ENCODE measurements at regions not wholly inside any gene's neighbourhood (a gene's known extent, or its start where the extent isn't known, plus 50 kb on each side); places are given as distances from the start of the nearest gene placed in this dataset.

DNA sequence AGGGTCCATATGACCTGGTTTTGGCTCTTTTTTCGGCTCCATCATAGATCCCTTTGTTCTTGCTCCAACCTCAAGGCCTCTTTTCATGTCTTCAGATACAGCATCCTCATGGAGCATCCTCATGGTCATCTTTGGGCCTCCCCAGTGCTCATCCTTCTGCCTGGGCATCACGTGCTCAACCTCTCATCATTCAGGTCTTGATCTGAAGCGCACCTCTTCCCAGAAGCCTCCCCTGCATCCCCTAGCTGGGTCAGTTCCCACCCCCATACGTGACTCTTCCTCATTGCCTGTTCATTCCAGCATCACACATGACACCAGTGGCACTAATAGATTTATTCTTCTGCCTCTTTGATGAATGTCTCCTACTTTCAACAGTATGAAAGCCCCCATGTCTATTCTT is 192.2 kb downstream of the MIAT start (continued):
- TF ChIP-seq, protein P1, sequence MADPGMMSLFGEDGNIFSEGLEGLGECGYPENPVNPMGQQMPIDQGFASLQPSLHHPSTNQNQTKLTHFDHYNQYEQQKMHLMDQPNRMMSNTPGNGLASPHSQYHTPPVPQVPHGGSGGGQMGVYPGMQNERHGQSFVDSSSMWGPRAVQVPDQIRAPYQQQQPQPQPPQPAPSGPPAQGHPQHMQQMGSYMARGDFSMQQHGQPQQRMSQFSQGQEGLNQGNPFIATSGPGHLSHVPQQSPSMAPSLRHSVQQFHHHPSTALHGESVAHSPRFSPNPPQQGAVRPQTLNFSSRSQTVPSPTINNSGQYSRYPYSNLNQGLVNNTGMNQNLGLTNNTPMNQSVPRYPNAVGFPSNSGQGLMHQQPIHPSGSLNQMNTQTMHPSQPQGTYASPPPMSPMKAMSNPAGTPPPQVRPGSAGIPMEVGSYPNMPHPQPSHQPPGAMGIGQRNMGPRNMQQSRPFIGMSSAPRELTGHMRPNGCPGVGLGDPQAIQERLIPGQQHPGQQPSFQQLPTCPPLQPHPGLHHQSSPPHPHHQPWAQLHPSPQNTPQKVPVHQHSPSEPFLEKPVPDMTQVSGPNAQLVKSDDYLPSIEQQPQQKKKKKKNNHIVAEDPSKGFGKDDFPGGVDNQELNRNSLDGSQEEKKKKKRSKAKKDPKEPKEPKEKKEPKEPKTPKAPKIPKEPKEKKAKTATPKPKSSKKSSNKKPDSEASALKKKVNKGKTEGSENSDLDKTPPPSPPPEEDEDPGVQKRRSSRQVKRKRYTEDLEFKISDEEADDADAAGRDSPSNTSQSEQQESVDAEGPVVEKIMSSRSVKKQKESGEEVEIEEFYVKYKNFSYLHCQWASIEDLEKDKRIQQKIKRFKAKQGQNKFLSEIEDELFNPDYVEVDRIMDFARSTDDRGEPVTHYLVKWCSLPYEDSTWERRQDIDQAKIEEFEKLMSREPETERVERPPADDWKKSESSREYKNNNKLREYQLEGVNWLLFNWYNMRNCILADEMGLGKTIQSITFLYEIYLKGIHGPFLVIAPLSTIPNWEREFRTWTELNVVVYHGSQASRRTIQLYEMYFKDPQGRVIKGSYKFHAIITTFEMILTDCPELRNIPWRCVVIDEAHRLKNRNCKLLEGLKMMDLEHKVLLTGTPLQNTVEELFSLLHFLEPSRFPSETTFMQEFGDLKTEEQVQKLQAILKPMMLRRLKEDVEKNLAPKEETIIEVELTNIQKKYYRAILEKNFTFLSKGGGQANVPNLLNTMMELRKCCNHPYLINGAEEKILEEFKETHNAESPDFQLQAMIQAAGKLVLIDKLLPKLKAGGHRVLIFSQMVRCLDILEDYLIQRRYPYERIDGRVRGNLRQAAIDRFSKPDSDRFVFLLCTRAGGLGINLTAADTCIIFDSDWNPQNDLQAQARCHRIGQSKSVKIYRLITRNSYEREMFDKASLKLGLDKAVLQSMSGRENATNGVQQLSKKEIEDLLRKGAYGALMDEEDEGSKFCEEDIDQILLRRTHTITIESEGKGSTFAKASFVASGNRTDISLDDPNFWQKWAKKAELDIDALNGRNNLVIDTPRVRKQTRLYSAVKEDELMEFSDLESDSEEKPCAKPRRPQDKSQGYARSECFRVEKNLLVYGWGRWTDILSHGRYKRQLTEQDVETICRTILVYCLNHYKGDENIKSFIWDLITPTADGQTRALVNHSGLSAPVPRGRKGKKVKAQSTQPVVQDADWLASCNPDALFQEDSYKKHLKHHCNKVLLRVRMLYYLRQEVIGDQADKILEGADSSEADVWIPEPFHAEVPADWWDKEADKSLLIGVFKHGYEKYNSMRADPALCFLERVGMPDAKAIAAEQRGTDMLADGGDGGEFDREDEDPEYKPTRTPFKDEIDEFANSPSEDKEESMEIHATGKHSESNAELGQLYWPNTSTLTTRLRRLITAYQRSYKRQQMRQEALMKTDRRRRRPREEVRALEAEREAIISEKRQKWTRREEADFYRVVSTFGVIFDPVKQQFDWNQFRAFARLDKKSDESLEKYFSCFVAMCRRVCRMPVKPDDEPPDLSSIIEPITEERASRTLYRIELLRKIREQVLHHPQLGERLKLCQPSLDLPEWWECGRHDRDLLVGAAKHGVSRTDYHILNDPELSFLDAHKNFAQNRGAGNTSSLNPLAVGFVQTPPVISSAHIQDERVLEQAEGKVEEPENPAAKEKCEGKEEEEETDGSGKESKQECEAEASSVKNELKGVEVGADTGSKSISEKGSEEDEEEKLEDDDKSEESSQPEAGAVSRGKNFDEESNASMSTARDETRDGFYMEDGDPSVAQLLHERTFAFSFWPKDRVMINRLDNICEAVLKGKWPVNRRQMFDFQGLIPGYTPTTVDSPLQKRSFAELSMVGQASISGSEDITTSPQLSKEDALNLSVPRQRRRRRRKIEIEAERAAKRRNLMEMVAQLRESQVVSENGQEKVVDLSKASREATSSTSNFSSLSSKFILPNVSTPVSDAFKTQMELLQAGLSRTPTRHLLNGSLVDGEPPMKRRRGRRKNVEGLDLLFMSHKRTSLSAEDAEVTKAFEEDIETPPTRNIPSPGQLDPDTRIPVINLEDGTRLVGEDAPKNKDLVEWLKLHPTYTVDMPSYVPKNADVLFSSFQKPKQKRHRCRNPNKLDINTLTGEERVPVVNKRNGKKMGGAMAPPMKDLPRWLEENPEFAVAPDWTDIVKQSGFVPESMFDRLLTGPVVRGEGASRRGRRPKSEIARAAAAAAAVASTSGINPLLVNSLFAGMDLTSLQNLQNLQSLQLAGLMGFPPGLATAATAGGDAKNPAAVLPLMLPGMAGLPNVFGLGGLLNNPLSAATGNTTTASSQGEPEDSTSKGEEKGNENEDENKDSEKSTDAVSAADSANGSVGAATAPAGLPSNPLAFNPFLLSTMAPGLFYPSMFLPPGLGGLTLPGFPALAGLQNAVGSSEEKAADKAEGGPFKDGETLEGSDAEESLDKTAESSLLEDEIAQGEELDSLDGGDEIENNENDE (IDR thresholded peaks at IDR 0.05; ENCODE audit: insufficient replicate concordance, low read length) = no peak
- TF ChIP-seq SP4 (IDR thresholded peaks at IDR 0.05; ENCODE audit: low read length) = no peak
- no peak for TF ChIP-seq EGR1 (IDR thresholded peaks at IDR 0.05; ENCODE audit: borderline replicate concordance, low read depth, low read length)
- no peak for TF ChIP-seq CREB1 (IDR thresholded peaks at IDR 0.05)
- TF ChIP-seq KDM5A (IDR thresholded peaks at IDR 0.05; ENCODE audit: low read length) = no peak
- TF ChIP-seq, protein P2, sequence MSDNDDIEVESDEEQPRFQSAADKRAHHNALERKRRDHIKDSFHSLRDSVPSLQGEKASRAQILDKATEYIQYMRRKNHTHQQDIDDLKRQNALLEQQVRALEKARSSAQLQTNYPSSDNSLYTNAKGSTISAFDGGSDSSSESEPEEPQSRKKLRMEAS (IDR thresholded peaks at IDR 0.05) = no peak
- TF ChIP-seq BCL11A (IDR thresholded peaks at IDR 0.05; ENCODE audit: low read depth in 2 of 2, low read length in 2 of 2) = no peak
- TF ChIP-seq NRF1 (IDR thresholded peaks at IDR 0.05; ENCODE audit: low read depth, low read length) = no peak

Measured in H1 (cell line).